ENCODE measurements at regions not wholly inside any gene's neighbourhood (a gene's known extent, or its start where the extent isn't known, plus 50 kb on each side); places are given as distances from the start of the nearest gene placed in this dataset.

- TF ChIP-seq CTCF (conservative IDR thresholded peaks at IDR 0.05; ENCODE audit: low read length) (no peak), EZH2phosphoT487 (IDR thresholded peaks at IDR 0.05; ENCODE audit: borderline replicate concordance) (no peak)
These were observed 216.2 kb upstream of the CAND1 start for GRCh38 chr12:67052981-67053380.

Measured in Loucy (cell line).